NCI-H748 (cell line): ENCODE measurements at regions not wholly inside any gene's neighbourhood (a gene's known extent, or its start where the extent isn't known, plus 50 kb on each side); places are given as distances from the start of the nearest gene placed in this dataset.

Source experiments
- DNase-seq: peaks from one replicate; lab custom pipeline; 2025; ENCODE audit not compliant: unreplicated experiment; lab: John Stamatoyannopoulos, UW

DNA sequence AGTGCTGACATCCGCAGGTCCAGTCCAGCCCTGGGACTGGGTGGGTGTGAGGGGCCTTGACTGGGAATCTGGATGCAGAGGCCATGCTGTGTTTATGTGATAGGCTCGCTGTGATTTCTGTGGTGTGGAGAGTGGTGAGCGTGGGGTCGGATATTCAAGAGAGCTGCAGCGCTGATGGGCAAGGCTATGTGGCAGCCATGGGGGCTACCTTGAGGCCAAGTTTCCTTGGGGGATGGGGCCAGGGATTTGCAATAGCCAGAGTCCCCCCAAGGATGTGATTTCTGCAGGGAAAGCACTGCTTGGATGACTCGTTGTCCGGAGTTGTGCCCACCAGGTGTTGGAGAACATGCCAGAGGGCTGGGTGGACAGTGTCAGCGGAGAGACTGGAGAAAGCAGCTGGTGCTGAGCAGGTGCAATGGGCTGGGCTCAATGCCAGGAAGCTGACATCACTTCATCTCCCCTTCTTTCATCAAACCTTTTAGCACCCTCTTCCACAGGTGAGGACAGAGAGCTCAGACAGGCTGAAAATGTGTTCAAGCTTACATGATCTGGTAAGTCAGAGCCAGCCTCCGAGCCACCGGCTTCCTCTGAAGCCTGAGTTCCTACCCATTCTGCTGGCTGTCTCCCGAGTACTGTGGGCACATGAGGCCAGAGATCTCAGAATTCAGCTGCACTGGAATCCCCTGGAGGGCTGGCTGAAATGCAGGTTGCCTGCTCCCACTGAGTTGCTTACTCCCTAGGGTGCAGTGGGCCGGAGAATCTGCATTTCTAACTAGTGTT, 132.9 kb downstream of the RHOU start:
- DNase-seq, result peak; percentile 87

DNA sequence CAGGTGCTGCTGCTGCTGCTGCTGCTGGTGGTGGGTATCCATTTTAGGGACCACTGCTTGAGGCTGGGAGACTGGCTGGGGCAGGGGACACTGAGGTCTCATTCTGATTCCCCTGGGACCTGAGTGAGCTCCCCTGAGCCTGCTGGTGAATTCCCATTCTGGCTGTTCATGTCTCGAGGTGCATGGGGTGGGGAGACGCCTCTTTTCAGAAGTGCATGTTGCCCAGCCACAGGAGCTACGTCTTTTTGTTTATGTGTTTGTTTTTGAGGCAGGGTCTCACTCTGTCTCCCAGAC, 133.4 kb downstream of the RHOU start:
- DNase-seq, result no peak

DNA sequence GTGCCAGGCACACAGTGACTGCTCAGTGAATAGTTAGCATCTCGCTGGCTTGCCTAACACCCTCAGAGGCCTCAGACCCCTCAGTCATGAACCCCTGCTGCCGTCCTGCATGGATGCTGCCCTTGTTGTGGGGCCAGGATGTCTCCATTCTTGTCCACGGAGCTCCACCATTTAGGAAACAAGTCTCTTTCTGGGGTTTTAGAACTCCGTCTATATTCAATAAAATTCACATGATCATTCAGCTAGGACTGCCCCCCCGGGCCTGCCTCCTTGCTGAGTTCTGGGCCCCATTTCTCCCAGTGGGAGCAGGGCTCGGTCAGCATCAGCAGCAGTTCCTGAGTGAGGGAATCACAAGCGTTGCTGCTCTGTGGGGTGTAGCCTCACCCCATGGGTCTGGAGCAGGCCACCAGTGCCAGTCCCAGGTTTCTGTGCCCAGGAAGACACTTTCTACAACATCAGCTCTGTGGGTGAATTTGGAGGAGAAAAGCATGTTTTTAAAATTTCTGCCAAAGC, 134.1 kb downstream of the RHOU start:
- no peak for DNase-seq

DNA sequence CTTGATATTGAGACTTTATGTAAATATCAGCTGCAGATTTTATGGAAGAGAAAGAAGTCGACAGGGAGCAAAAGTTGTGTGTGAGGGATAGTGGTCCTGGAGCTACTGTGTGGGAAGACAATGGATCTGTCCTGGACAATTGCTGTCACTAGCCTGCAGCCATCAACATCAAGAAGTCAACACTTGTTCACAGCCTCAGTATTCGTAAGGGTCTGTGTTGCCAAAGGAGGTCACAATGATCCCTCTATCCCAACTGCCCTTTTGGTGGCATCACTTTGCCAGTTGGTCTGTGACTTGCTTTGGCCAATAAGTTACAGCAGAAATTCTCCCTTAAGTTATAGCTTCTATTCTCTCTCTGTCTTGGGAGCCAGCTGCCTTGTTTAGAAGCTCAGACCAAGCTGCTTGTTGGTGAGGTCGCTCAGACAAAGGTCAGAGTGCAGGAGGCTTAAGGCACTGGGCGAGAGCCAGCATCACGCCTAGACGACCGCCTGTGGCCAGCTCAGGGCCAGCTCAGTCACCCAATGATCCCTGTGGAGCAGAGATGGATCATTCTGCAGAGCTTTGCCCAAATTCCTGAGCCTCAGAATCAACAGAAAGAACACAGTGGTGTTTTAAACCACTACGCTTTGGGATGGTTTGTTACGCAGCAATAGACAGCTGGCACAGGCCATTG, 134.9 kb downstream of the RHOU start:
- no peak for DNase-seq

DNA sequence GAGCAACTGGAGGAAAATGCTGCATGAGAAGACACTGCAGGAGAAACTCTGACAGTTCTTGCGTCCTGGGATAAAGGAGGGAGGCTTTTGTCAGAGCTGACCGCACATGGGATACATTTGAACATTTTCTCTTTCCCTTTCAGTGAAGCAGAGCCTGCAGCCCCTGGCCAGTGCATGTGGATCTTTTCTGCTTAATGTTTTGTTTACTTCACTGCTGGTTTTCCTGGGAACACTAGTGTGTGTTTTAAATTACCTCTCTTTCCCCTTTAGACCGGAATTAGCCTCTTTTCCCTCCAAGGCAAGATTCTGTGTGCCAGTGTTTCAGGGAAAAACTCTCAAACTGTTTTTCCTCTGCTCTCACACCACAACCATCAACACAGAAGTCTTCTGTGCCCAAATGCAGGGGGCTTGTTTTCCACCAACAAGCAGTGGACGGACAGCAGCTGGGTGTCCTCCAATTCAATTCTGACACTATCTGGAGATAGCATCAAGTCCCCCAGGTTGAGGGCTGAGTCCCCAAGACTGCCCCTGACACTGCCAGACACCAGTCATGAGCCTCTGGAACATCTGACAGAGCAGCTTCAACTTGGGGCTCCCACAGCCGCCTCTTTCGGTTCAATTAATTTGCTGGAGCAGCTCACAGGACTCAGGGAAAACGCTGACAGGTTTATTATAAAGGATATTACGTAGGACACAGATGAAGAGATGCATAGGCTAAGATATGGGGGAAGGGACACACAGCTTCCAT, 136.2 kb downstream of the RHOU start:
- no peak for DNase-seq

DNA sequence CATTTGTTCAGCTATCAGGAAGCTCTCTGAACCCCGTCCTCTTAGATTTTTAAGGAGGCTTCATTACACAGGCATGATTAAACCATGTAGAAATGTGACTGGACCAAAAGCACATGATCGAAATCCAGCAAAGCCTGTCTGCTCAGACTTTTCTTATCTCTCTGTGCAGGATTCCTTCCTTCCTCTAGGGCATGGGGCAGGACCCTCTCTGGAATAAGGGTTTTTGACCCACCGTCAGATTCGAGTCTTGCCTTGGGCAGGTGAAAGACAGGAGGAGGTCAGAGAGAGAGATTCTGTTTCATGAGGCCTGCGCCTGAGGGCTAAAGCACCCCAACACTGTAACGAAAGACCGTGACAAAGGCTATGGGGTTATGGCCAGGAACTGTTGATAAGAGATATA, 136.8 kb downstream of the RHOU start:
- no peak for DNase-seq

DNA sequence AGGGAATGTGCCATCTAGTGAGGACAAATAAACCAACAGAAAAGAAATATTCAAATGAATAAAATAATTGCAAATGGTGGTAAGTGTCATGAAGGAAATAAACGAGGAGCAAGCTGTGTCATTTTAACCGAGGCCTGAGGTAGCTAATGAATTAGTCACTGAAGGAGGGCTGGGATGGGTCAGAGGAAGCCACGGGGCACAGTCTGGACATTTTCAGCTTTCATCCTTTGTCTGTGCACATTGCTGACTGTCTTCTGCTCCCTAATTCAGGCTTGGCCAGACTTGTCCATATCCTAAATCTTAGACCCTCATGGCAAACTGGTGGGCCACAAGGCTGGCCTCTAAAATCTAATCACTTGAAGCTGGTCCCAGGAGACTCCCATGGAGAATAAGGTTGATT, 138.4 kb downstream of the RHOU start:
- DNase-seq, result no peak

DNA sequence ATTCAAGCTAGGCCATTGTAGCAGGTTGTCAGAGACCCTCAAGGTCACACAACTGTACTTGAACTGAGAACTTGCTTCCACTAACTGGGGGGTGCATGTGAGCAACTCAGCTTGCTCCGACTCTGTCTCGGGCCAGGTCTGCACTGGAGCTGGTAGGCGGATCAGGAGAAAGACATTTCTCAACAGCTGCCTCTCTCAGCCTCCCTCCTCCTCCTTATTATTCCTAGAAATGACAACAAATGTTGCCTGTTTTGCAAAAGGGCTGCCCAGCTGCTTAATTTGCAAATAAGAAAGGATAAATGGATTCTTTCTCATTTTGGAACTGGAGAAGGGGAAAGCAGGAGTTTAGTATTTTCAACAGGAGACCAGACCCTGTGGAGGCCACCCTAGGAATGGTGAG, 140.5 kb downstream of the RHOU start:
- no peak for DNase-seq

DNA sequence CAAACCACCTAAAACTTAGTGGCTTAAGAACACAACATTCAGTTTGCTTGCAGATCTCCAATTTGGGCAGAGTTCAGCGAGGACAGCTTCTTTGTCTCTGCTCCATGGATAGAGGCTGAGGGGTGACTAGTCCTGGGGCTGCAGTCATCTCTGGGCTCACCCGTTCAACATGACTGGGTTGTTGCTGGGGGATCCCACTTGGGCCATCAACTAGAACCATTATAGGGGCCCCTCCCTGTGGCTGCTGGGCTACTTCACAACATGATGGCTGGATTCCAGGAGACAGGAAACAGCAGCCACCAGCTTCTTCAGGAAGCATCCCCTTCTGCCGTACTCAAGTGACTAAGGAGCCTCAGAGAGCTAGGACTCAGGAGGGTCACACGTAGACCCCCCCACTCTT, 140.9 kb downstream of the RHOU start:
- no peak for DNase-seq

DNA sequence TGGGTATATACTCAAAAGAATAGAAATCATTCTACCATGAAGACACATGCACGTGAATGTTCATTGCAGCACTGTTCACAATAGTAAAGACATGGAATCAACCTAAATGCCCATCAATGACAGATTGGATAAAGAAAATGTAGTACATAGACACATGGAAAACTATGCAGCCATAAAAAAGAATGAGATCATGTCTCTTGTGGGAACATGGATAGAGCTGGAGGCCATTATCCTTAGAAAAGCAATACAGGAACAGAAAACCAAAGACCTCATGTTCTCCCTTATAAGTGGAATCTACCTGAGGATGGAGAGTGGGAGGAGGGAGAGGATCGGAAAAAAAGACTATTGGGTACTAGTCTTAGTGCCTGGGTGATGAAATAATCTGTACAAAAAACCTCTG, 143.9 kb downstream of the RHOU start:
- no peak for DNase-seq

DNA sequence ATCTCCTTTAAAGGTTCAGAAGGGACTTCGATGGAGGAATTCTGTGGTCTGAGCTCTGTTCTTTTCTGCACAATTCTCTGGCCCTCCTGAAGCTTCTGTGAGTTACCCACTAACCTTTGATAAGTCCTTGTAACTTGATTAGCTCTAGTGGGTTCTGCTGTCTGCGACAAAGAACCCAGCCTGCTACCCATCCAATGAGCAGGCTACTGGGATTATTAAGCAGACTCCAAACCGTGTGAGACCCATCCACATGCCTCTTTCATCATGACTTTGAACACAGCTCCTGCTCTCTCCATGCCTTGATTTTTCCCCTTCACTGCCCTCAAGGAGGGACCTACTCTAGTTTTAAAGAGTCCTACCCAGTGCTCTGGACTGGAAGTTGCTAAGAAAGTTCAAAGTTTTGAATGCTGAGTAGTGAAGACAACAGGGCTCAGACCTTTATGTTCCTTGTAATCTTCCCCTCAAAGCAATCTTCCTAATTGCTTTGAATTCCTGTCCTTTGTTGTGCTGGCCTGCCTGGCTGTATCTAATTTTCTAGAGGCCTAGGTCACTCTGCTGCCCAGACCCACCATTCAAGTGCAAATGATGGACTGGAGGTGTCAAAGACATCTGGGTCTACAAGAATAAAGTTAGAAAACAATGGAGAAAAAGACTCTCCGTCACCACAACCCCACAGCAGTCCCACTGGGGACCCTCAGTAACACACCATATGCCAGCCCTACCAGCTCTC, 146.9 kb downstream of the RHOU start:
- DNase-seq, result no peak

DNA sequence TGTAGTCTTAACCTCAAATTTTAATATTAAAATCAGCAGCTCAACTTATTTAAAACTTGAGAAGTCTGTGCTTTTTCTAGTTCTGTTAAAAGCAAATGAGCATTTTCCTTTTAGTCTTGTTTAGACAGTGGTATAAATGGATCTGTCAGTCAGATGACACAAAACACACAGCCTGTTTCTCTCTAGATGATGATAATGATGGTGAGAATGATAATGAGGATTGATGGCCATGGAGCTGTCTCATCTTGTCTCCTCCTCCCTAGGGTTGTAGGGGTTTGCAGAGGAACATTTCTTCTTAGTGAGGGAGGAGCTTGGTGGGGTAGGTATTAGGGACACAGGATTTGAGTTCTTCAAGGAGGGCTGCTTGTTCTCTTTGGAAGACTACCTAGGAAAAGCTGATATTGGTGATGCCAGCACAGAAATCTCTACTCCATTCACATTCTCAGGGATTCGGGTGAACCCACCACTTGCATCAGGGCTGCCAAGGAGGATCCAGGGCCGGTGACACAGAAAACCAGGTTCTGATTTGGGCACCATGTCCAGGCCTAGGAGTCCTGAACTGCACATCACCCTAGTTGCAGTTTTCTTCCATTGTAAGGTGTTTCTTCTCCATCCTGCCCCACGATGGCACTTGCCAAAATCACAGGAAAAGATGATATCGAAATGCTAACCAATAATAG, 147.6 kb downstream of the RHOU start:
- no peak for DNase-seq

DNA sequence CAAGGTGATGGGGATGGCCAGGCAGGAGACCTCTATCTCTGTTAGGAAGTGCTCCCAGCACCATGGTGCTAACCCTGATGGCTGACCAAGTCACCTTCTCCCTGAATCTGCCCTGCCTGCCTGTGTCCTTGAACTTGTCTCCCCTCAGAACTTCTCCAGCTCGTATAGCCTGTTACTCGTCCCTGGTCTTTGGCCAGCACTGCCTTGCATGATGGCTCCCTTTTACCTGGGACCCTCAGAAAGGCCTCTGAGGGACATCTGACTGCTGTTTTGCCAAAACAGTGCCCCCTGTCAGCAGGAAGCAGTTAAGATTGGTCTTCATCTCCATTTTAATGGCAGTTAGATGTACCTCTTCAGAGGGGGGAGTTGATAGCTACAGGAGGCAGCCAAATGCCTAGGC, 148.3 kb downstream of the RHOU start:
- no peak for DNase-seq

DNA sequence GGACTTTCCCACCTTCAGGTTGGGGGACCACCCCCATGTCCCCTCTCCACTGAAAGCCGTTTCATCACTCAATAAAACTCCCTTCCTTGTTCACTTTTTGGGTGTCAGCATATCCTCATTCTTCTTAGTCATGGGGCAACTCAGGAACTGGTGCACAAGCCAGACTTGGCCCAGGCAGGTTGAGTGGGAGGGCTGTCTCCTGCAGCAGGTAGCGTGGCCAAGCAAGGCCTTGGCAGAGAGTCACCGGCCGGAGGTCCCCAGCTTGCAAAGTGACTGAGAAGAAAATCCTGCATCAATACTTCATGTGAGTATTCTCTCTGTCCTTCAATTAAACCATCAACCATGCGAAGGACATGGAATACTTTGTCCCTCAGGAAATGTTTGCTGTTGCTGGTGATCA, 148.9 kb downstream of the RHOU start:
- DNase-seq, result no peak

DNA sequence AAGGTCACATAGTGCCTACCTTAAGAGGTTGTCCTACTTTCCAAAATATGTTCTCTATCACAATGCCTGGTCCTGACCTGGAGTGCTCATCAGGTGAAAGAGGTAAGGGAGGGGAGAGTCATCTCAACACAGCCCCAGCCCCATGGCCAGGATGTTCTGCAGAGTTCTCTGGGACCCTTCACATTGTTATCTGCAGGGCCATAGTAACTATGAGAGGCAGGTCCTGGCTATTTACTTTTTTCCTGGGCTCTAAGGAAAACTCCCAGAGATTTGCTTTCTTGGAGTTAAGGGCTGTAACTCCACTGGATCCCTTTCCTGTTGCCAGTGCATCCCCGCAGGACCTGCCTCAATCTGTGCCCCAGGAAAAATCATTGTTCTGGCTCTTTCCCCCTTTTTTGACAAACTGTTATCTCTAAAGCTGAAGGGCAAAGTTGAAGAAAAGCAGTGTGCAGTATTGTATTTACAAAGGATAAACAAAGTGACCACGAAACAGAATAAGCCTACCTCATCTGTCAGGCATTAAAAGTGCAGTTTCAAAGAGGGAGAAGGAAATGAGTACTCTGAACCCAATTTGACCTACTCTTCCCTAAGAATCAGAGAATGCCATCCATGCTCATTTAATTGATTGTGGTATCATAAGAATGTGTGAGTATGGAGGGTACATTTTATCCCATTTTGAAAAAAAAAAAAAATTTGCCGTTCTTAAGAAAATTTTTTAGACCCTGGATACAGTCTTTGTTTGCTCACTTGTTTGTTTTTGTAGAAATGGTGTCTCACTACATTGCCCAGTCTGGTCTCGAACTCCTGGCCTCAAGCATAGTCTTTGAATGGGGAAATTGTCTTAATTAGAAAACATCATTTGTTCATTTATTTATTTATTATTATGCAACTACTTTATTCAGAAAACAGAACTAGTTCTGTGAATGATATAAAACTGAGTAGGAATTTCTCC, 149.6 kb downstream of the RHOU start:
- no peak for DNase-seq

DNA sequence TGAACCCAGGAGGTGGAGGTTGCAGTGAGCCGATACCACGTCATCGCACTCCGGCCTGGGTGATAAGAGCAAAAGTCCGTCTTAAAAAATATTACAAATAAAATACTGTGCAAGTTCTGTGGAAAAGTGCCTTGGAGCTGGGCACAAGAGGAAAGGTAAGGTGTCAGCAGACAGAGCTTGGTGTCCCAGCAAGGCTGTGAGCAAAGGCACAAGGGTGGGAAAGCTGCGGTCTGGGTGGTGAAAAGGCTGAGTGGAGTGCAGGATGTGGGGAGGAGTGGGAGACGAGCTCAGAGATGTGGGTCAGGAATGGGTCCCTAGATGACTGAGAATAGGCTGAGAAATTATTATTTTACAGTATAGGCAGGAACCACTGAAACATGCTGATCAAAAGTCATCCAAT, 150.6 kb downstream of the RHOU start:
- no peak for DNase-seq

DNA sequence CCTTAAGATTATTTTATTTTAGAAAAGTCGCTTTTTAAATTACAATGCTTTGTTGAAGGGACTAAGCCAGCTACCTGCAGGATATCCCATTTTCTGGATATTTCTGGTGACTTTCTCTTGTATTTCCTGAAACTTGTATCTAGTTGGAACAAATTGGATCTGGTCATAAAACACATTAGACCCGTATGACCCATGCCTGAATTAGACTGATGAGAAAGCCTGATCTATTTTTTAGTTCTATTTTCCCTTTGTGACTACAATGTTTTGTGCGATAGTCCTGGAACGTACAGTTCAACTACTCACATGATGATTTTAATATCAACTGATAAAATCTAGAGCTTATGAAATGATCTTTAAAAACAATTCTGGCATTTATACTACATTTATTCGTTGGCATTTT, 151.8 kb downstream of the RHOU start:
- no peak for DNase-seq

DNA sequence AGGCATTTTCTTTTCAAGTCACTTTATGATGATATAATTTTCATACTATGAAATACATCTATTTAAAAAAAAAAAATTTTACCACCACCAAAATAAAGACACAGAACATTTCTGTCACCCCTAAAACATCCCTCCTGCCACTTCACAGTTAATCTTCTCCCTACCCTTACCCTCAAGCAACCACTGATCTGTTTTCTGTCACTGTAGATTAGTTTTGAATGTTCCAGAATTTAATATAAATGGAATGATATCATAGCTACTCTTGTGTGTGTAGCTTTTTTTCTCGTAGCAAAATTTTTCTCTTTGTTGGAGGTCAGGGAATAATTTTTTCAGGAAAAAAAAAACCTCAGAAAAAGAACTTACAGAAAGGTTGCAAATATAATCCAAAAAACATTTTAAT, 152.7 kb downstream of the RHOU start:
- DNase-seq, result no peak

DNA sequence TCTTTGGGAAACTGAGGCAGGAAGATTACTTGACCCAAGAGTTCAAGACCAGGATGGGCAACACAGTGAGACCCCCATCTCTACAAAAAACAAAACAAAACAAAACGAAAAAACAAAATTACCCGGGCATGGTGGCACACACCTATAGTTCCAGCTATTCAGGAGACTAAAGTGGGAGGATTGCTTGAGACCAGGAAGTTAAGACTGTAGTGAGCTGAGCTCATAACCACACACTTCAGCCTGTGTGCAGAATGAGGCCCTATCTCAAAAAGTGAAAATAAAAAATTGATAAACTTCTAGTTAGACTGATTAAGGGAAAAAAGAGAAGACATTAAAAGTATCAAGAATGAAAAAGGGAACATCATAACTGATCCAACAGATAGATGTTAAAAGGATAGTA, 154.0 kb downstream of the RHOU start:
- DNase-seq, result no peak
